Thoracic aorta (tissue), 2 donors: ENCODE measurements at regions not wholly inside any gene's neighbourhood (a gene's known extent, or its start where the extent isn't known, plus 50 kb on each side); places are given as distances from the start of the nearest gene placed in this dataset.

Experiments
- ATAC-seq: fragments of 150-250 bp; one replicate; pipeline ENCODE4 v1.8.0; 2017; ENCODE audit warnings: low read depth; ENCODE audit not compliant: insufficient number of reproducible peaks, low FRiP score
- DNase-seq: peaks from one replicate; pipeline ENCODE4 v3.0.0-alpha.2; 2020; ENCODE audit warnings: low spot score
- H3K27ac ChIP-seq, 2 donors: fragments of 200-600 bp; sonication (generic); 1 replicate in 1 of 2; 2 replicates in 1 of 2; pipeline ENCODE4 v1.5.1; 2016; ENCODE audit warnings: mild to moderate bottlenecking in 2 of 2, moderate library complexity in 2 of 2
- H3K27me3 ChIP-seq: fragments of 200-600 bp; sonication (generic); replicated peaks from 2 replicates; pipeline ENCODE4 v1.6.0; 2016; ENCODE audit warnings: mild to moderate bottlenecking; ENCODE audit not compliant: insufficient read depth
- H3K36me3 ChIP-seq: fragments of 200-600 bp; sonication (generic); one replicate; pipeline ENCODE4 v1.5.1; 2016
- H3K4me1 ChIP-seq, 2 donors: fragments of 200-600 bp; sonication (generic); 1 replicate in 1 of 2; 2 replicates in 1 of 2; pipeline versions ENCODE4 v1.5.1 to v1.6.0; 2016; ENCODE audit warnings: low read depth in 2 of 2, mild to moderate bottlenecking in 1 of 2; ENCODE audit not compliant: control insufficient read depth in 1 of 2
- H3K4me3 ChIP-seq: fragments of 200-600 bp; sonication (generic); 2 replicates; pipeline ENCODE4 v1.5.1; 2016; ENCODE audit warnings: mild to moderate bottlenecking
- H3K9me3 ChIP-seq: fragments of 200-600 bp; sonication (generic); 2 replicates; pipeline ENCODE4 v1.5.1; 2016
- CTCF ChIP-seq: fragments of 200-600 bp; sonication (generic); IDR thresholded peaks from one replicate; pipeline ENCODE4 v1.5.1; 2019; ENCODE audit warnings: antibody characterized with exemption

- no peak for ATAC-seq
- Histone ChIP-seq H3K36me3 (no peaks in the 10 kb centered on the region), H3K27me3 (no peaks in the 10 kb centered on the region), H3K4me3 (no peak overlapping the region), H3K4me1 (no peaks in the 10 kb centered on the region), H3K27ac (no peak overlapping the region), H3K9me3 (no peaks in the 10 kb centered on the region)
- no peak for DNase-seq
- no peak for TF ChIP-seq CTCF
These were observed 548.8 kb upstream of the EPHA7 start for GRCh38 chr6:93968126-93968525.

GRCh38 chr6:93964926-93965325, 545.6 kb upstream of the EPHA7 start:
- no peaks in the 10 kb centered on the region for H3K36me3 ChIP-seq
- no peaks in the 10 kb centered on the region for H3K9me3 ChIP-seq
- no peak for ATAC-seq
- H3K27ac ChIP-seq, result no peak overlapping the region
- no peaks in the 10 kb centered on the region for H3K4me1 ChIP-seq
- no peak overlapping the region for H3K4me3 ChIP-seq
- no peak for TF ChIP-seq CTCF
- no peak for DNase-seq
- no peaks in the 10 kb centered on the region for H3K27me3 ChIP-seq

- ATAC-seq, result no peak
These were observed 545.0 kb upstream of the EPHA7 start for GRCh38 chr6:93964321-93964720.

GRCh38 chr6:93962566-93962965, 543.2 kb upstream of the EPHA7 start:
- ATAC-seq, result no peak
- no peak for TF ChIP-seq CTCF
- no peak for DNase-seq

More at GRCh38 chr6:93964321-93964720, 545.0 kb upstream of the EPHA7 start:
- H3K27ac ChIP-seq, result no peak overlapping the region
- no peaks in the 10 kb centered on the region for H3K27me3 ChIP-seq
- no peak for DNase-seq
- TF ChIP-seq CTCF, result no peak
- no peak overlapping the region for H3K4me3 ChIP-seq
- H3K36me3 ChIP-seq, result no peaks in the 10 kb centered on the region
- H3K9me3 ChIP-seq, result no peaks in the 10 kb centered on the region
- H3K4me1 ChIP-seq, result no peaks in the 10 kb centered on the region

DNA sequence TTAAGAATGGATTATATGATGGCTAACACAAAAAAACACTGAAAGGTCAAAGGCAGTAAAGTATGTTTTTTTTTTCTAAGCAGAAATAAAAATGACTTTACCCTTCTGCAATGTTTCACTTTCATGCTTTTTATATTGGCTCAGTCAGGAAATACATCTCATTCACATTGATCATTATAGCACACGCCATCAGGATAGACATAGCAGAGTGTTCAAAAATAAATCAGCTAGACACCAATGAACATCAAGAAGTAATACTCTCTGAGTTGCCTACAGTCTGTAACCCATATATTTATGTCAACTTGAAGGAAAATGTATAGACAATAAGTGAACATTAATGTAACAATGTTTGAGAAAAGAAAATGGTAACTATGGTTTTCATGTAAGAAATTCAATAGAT, 535.2 kb upstream of the EPHA7 start:
- TF ChIP-seq CTCF, result no peak
- Histone ChIP-seq H3K27ac (no peak overlapping the region), H3K4me1 (no peaks in the 10 kb centered on the region), H3K9me3 (no peaks in the 10 kb centered on the region), H3K36me3 (no peaks in the 10 kb centered on the region), H3K4me3 (no peak overlapping the region), H3K27me3 (no peaks in the 10 kb centered on the region)
- DNase-seq, result no peak
- ATAC-seq, result no peak

More at GRCh38 chr6:93962566-93962965, 543.2 kb upstream of the EPHA7 start:
- Histone ChIP-seq H3K36me3 (no peaks in the 10 kb centered on the region), H3K4me3 (no peak overlapping the region), H3K27me3 (no peaks in the 10 kb centered on the region), H3K9me3 (no peaks in the 10 kb centered on the region), H3K4me1 (no peaks in the 10 kb centered on the region), H3K27ac (no peak overlapping the region)
